Brain microvascular endothelial cell (primary cell): ENCODE measurements at regions not wholly inside any gene's neighbourhood (a gene's known extent, or its start where the extent isn't known, plus 50 kb on each side); places are given as distances from the start of the nearest gene placed in this dataset.

Experiments
- DNase-seq: peaks from one replicate; pipeline ENCODE4 v3.0.0-alpha.2; 2020
- H3K27ac ChIP-seq: fragments of 250-450 bp; sonication (Bioruptor Pico); 2 replicates; pipeline ENCODE4 v1.5.1; 2020; ENCODE audit warnings: mild to moderate bottlenecking, moderate library complexity
- H3K27me3 ChIP-seq: fragments of 250-450 bp; sonication (Bioruptor Pico); replicated peaks from 2 replicates; pipeline ENCODE4 v1.5.1; 2020; ENCODE audit warnings: mild to moderate bottlenecking
- H3K36me3 ChIP-seq: fragments of 250-450 bp; sonication (Bioruptor Pico); replicated peaks from 2 replicates; pipeline ENCODE4 v1.5.1; 2020; ENCODE audit warnings: mild to moderate bottlenecking
- H3K4me3 ChIP-seq: 2 replicates; pipeline ENCODE4 v1.5.1; 2011; ENCODE audit warnings: low read depth, mild to moderate bottlenecking, control low read depth, low read length, moderate library complexity
- in situ Hi-C: cut with HindIII; loops from 2 replicates; pipeline ENCODE4 v1.10.0; 2017; ENCODE audit warnings: low sequenced_read_pairs, low pct_ligation_motif_present
- TF ChIP-seq, protein P1 (sequence below): IDR thresholded peaks from 2 replicates; pipeline ENCODE4 v1.5.1; 2011; ENCODE audit warnings: low read depth, mild to moderate bottlenecking, moderate library complexity, low read length, control low read depth, inconsistent platforms; ENCODE audit errors: missing control alignments

DNA sequence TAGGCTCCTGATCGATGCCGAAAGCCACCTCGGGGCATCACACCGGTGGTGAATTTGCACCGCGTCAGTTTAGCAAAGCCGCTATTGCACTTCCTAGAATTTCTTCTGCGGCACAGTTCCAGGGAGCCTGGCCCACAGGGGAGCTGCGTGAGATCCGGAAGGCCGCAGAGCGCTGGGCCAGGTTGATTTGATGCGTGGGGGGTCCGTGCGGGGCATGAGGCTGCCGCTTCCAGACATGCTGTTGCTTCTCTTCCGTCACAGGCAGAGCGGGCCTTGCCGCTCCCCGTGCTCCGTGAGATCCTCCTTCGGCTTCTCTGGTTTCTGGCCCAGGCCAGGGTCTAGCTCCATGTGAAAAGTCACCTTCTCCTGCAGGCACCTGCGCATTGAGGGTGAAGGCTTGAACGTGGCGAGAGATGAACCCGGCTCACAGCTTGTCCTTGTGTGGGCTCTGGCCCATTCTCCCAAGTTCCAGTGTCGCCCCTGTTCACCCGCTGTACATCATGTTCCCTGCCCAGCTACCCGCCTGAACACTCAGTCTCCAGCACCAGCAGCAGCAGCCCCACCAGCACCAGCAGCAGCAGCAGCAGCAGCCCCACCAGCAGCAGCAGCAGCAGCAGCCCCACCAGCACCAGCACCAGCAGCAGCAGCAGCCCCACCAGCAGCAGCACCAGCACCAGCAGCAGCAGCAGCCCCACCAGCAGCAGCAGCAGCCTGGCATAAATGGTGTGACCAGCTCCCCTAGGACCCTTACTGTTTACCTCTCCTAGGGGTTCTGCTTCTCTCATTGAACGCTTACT is 131.2 kb downstream of the TRIML1 start:
- in situ Hi-C loops: no loop called here
- Histone ChIP-seq H3K27ac (no peak overlapping the region), H3K4me3 (no peak overlapping the region), H3K27me3 (no peaks in the 10 kb centered on the region), H3K36me3 (no peaks in the 10 kb centered on the region)
- no peak for DNase-seq
- TF ChIP-seq, protein P1, sequence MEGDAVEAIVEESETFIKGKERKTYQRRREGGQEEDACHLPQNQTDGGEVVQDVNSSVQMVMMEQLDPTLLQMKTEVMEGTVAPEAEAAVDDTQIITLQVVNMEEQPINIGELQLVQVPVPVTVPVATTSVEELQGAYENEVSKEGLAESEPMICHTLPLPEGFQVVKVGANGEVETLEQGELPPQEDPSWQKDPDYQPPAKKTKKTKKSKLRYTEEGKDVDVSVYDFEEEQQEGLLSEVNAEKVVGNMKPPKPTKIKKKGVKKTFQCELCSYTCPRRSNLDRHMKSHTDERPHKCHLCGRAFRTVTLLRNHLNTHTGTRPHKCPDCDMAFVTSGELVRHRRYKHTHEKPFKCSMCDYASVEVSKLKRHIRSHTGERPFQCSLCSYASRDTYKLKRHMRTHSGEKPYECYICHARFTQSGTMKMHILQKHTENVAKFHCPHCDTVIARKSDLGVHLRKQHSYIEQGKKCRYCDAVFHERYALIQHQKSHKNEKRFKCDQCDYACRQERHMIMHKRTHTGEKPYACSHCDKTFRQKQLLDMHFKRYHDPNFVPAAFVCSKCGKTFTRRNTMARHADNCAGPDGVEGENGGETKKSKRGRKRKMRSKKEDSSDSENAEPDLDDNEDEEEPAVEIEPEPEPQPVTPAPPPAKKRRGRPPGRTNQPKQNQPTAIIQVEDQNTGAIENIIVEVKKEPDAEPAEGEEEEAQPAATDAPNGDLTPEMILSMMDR: no peak

DNA sequence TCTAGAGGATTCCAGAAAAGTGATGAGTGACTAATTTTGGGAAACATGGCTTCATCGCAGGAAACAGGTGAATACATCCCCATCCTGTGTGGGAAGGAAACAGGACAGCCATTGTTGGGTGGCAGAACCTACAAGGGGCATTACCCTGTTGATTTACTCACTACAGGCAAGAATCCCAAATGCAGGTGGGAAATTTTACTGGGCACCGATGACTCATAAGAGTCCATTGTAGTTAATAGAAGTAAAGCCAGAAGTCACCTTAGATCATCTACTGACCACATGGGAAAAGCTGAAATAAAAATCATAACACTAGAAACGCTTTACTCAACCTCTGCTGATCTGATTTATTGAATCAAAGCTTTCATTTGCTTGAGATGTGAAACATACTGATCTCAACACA is 136.4 kb downstream of the TRIML1 start:
- no peak overlapping the region for H3K27ac ChIP-seq
- TF ChIP-seq, protein P1: no peak
- in situ Hi-C loops: no loop called here
- H3K36me3 ChIP-seq: no peaks in the 10 kb centered on the region
- no peak for DNase-seq
- H3K4me3 ChIP-seq: no peak overlapping the region
- H3K27me3 ChIP-seq: no peaks in the 10 kb centered on the region

DNA sequence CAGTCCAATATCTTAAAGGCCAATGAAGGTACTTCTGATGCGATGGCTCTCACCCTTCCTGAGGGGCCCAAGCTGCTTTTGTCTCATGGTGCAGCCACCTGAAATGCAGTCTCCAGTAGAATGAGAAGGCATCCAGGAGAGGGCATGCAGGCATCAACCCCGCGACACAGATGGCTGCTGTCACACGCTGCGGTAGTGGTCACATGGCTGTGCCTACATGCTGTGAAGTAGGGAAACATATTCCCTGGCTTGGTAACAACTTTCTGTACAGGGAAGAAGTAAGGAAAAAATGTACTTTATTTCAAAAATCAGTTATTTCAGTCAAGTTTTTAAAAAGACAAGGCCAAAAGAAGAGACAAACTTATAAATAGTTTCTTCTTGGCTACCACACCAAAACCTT is 139.9 kb downstream of the TRIML1 start:
- TF ChIP-seq, protein P1: no peak
- Histone ChIP-seq H3K27ac (no peak overlapping the region), H3K27me3 (no peaks in the 10 kb centered on the region), H3K36me3 (no peaks in the 10 kb centered on the region), H3K4me3 (no peak overlapping the region)
- no peak for DNase-seq
- in situ Hi-C loops: no loop called here

DNA sequence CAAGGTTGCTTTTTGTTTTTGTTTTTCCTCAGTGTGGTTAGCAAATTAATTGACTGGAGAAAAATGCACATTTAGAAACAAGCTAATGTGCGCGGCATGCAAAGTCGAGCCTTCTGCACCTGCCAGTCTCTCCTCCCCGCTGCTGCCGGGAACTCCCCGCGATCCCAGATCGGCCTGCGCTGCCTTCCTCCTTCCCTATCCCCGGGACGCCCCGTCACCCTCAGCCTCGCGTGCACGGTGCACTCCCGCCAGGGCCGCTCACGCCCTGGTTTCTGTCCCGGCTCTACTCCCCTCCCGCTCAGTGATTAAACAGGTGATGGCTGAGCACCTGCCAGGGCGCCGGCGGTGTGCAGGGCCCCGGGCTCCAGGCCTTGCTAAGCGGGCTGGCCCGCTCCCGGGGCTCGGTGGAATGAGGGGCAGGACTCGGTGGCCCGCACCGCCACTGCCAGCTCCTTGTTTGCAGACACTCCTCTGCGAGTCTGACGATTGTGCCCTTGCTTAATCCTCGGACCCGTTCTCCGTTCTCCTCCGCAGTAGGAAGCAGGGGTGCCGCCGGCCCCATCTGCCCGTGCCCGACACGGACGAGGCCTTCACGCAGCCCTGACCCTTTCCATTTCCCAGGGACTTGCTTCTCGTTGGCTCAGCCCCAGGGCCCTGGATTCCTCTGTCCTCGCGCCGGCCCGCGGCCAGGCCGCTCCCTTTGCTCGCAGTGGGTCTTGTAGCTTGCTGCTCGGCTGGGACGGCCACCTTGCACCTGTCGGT is 143.4 kb downstream of the TRIML1 start:
- Histone ChIP-seq H3K27me3 (no peaks in the 10 kb centered on the region), H3K36me3 (no peaks in the 10 kb centered on the region), H3K4me3 (peak overlapping the region; percentile 33), H3K27ac (no peak overlapping the region)
- no peak for DNase-seq
- in situ Hi-C loops: no loop called here
- TF ChIP-seq, protein P1: no peak

DNA sequence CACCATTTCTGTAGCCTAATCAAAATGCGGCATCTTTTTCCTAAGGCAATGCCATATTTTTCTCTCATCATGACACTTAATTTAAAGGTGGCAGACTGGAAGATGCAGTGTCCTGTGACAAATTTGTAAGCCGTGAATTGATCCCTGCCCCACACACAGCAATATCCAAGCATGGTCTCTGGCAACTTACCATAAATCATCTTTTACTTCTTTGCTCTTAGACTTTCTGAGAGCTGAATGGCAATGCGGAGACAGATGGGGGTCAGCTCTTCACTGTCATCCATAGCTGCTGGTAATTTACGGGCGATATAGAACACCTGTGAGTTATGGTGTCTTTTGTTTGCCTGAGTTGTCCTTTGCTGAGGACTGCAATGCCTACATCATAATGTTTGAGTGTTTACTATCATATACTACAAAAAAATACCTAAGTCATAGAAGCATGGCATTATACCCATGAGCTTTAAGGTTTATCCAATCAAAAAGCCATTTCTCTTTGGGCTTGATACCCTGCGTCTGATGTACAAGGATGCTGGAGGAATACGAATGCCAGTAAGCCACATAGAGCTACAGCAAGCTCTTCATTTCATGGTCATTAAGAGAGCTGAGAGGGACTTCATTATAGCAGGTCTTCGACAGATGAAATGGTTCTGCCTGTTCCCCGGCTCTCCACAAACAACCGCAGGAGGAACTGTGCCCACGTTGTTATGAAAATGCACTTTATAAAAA is 148.1 kb downstream of the TRIML1 start:
- Histone ChIP-seq H3K36me3 (no peaks in the 10 kb centered on the region), H3K27ac (no peak overlapping the region), H3K4me3 (no peak overlapping the region), H3K27me3 (no peaks in the 10 kb centered on the region)
- no peak for DNase-seq
- in situ Hi-C loops: no loop called here
- TF ChIP-seq, protein P1: no peak
